ENCODE measurements at regions not wholly inside any gene's neighbourhood (a gene's known extent, or its start where the extent isn't known, plus 50 kb on each side); places are given as distances from the start of the nearest gene placed in this dataset.

GRCh38 chr12:92496790-92497189 lies 206.0 kb upstream of the PLEKHG7 start:
- no peak for TF ChIP-seq CTCF (conservative IDR thresholded peaks at IDR 0.05)
- H3K4me1 Mint-ChIP-seq (ENCODE audit: unreplicated experiment): no peaks in the 10 kb centered on the region
- no peak overlapping the region for H3K27ac Mint-ChIP-seq
- H3K36me3 Mint-ChIP-seq: no peaks in the 10 kb centered on the region
- peaks cover 5% of the 10 kb centered on the region for H3K9me3 Mint-ChIP-seq
- H3K27me3 Mint-ChIP-seq: no peaks in the 10 kb centered on the region
- no peak overlapping the region for H3K4me3 Mint-ChIP-seq
- DNase-seq (ENCODE audit: extremely low spot score, unreplicated experiment): no peak

GRCh38 chr12:92495108-92495507 lies 207.7 kb upstream of the PLEKHG7 start:
- H3K4me3 Mint-ChIP-seq: no peak overlapping the region
- H3K4me1 Mint-ChIP-seq (ENCODE audit: unreplicated experiment): no peaks in the 10 kb centered on the region
- H3K9me3 Mint-ChIP-seq: peaks cover 5% of the 10 kb centered on the region

GRCh38 chr12:92493816-92494215 lies 209.0 kb upstream of the PLEKHG7 start:
- H3K9me3 Mint-ChIP-seq: peaks cover 5% of the 10 kb centered on the region
- DNase-seq (ENCODE audit: extremely low spot score, unreplicated experiment): no peak
- TF ChIP-seq CTCF (conservative IDR thresholded peaks at IDR 0.05): no peak
- H3K4me1 Mint-ChIP-seq (ENCODE audit: unreplicated experiment): no peaks in the 10 kb centered on the region
- H3K27ac Mint-ChIP-seq: no peak overlapping the region
- H3K27me3 Mint-ChIP-seq: no peaks in the 10 kb centered on the region
- no peaks in the 10 kb centered on the region for H3K36me3 Mint-ChIP-seq
- H3K4me3 Mint-ChIP-seq: no peak overlapping the region

More at GRCh38 chr12:92495108-92495507, 207.7 kb upstream of the PLEKHG7 start:
- DNase-seq (ENCODE audit: extremely low spot score, unreplicated experiment): no peak
- Mint-ChIP-seq H3K27me3 (no peaks in the 10 kb centered on the region), H3K36me3 (no peaks in the 10 kb centered on the region), H3K27ac (no peak overlapping the region)
- no peak for TF ChIP-seq CTCF (conservative IDR thresholded peaks at IDR 0.05)

- Mint-ChIP-seq H3K27ac (no peak overlapping the region), H3K9me3 (peaks cover 5% of the 10 kb centered on the region), H3K27me3 (no peaks in the 10 kb centered on the region), H3K4me3 (no peak overlapping the region), H3K4me1 (ENCODE audit: unreplicated experiment) (no peaks in the 10 kb centered on the region), H3K36me3 (no peaks in the 10 kb centered on the region)
- TF ChIP-seq CTCF (conservative IDR thresholded peaks at IDR 0.05): no peak
- no peak for DNase-seq (ENCODE audit: extremely low spot score, unreplicated experiment)
Measured at GRCh38 chr12:92492995-92493394, 209.8 kb upstream of the PLEKHG7 start.

- Mint-ChIP-seq H3K27ac (no peak overlapping the region), H3K9me3 (peaks cover 5% of the 10 kb centered on the region), H3K4me3 (no peak overlapping the region), H3K27me3 (no peaks in the 10 kb centered on the region), H3K4me1 (ENCODE audit: unreplicated experiment) (no peaks in the 10 kb centered on the region), H3K36me3 (no peaks in the 10 kb centered on the region)
- TF ChIP-seq CTCF (conservative IDR thresholded peaks at IDR 0.05): no peak
- no peak for DNase-seq (ENCODE audit: extremely low spot score, unreplicated experiment)
Measured at GRCh38 chr12:92492291-92492690, 210.5 kb upstream of the PLEKHG7 start.

GRCh38 chr12:92489781-92490180 lies 213.0 kb upstream of the PLEKHG7 start:
- Mint-ChIP-seq H3K9me3 (peaks cover 6% of the 10 kb centered on the region), H3K27ac (no peak overlapping the region), H3K27me3 (no peaks in the 10 kb centered on the region), H3K36me3 (no peaks in the 10 kb centered on the region), H3K4me1 (ENCODE audit: unreplicated experiment) (peaks cover 17% of the 10 kb centered on the region), H3K4me3 (no peak overlapping the region)
- no peak for DNase-seq (ENCODE audit: extremely low spot score, unreplicated experiment)
- TF ChIP-seq CTCF (conservative IDR thresholded peaks at IDR 0.05): no peak

All from type B pancreatic cell (in vitro differentiated cells).